B cell (primary cell): ENCODE measurements at regions not wholly inside any gene's neighbourhood (a gene's known extent, or its start where the extent isn't known, plus 50 kb on each side); places are given as distances from the start of the nearest gene placed in this dataset.

Experiments
- CTCF ChIP-seq: fragments of 200-600 bp; IDR thresholded peaks from one replicate; pipeline ENCODE4 v1.8.0; 2022; ENCODE audit warnings: antibody characterized with exemption, mild to moderate bottlenecking
- EZH2 ChIP-seq: IDR thresholded peaks from 2 replicates; pipeline ENCODE4 v1.6.1; 2012; ENCODE audit warnings: borderline replicate concordance, low read depth, mild to moderate bottlenecking, moderate library complexity, low read length; ENCODE audit not compliant: insufficient read depth, poor library complexity, severe bottlenecking

GRCh38 chr6:14658886-14659561 is 541.5 kb downstream of the CD83 start:
- no peak for TF ChIP-seq EZH2
- no peak for TF ChIP-seq CTCF
